NCI-H524 treated with DMSO at 0.1 percent for 48 hours (cell line): ENCODE measurements at regions not wholly inside any gene's neighbourhood (a gene's known extent, or its start where the extent isn't known, plus 50 kb on each side); places are given as distances from the start of the nearest gene placed in this dataset.

ENCODE experiments used
- DNase-seq: peaks from one replicate; lab custom pipeline; 2025; lab: John Stamatoyannopoulos, UW

DNA sequence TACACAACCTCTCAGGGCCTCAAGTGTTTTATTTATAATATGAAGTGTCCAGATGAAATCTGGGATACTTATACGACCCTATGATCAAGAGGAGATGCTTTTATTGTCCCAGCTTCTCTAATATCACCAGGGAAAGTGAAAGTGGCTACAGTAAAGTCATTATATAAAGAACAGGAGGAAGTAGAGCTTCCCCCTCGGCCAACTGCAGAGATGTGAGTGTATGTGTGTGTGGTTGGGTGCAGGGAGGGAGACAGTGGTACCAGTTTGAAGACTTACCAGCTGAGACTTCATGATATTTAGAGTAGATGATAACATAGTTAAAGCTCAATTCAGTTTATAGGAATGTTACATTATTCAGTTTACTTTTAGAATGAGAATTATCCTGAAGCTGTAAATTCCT lies 373.6 kb upstream of the DDI1 start:
- DNase-seq = no peak

DNA sequence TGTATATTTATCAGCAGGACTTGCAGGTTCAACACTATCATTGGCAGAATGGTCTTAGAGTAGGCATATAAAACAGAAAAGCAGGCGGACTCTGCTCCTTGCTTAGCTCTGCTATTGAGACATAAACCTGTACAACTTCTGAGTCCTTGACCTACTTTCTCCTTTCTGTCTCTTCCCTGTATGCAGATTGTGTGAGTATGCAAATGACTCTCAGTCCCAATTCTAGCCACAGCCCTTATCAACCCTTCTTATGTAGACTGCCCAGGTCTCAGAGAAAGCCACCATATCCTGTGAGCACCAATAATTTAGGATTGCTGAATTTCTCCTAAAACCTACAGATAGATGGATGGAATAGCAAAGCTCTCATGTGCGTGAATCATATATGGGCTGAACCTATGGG lies 367.6 kb upstream of the DDI1 start:
- DNase-seq = no peak

DNA sequence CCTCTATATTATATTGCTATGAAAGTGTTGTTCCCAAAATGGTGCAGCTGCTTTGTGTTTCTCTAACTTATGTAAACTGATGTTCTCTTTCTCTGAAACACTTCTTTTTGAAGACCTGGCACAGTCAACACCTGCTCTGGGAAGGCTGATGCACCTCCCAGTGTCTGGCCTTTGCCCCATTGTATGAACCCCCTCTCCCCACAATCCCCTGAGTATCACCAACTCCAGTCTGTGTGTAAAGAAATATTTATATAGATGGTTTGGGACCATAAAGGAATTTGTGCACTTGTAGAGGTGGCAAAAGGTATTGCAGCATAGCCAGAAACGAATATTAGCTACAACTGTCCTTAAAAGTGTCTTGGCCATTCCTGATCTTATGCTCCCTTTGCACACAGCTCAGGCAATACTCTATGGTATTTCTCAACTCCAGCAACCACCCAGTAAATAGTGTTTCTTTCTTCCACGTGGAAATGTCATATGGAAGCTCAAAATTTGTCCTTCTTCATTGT lies 365.2 kb upstream of the DDI1 start:
- no peak for DNase-seq

DNA sequence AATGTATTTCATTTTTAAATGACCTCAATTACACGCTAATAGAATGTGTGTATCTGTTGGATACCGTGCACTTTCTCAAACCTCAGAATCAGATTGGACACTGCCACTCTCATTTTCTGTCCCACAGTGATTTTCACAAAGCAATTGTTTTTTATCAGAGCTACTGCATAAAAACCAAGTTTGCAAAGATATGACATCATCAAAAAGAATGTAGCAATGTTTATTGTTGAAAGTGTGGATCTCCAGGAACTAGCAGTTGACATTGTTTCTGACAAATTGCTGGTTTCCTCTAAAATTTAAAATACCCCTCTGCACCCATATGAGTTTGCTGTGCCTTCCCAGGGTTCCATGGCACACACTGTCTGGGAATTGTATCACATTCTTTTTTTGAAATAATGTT lies 362.7 kb upstream of the DDI1 start:
- no peak for DNase-seq

DNA sequence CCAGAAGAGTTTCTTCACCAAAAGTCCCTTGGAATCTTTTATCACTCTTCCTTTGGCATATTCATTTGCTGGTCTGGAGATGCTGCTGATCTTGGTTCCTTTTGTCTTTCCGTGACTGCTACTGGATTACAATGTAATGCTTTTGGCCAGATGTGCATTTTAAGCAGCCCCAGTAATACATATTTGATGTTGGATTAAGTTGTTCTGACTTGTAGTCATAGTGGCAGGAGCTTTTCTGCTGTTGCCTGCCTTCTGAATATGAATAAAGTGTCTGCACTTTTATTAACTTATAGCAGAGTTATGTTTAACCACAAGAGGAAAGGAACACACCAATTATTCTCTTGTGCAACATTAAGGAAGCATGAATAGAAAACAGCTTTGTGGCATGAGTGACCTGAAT lies 360.0 kb upstream of the DDI1 start:
- DNase-seq = no peak

DNA sequence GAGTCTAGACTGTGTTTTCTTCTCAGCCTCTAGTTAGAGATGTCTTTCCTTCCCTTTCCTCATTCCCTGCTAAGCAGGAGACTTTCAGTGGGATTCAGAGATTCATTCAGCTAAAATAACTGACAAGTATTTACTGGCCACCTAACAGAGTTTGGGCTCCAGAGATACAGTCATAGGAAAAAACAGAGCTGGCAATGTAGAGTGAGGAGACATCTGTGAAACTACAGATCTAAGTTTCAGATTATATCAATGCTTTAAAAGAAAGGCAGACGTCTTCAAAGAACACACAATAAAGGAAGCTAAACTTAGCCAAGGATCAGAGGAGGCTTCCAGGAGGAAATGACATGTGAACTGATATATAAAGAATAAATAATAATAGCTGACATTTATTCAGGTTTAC lies 355.6 kb upstream of the DDI1 start:
- DNase-seq = no peak

DNA sequence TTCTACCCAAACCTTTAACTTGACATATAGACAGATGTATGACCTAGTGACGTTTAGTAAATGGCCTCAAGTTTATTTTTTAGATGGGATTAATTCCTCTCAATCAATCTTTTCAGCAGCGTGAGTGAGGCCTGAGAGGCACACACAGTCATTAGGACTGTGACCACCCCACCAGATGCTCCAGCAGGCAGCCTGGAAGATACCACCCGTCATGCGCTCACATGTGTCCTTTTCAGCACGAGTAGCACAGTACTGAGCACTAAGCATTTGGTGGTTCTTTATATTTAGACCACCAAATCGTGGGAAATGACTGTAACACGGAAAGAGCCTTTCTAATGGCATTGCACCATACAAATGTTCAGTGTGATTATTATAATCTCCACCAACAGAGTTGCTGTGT lies 354.6 kb upstream of the DDI1 start:
- peak; percentile 7 for DNase-seq

DNA sequence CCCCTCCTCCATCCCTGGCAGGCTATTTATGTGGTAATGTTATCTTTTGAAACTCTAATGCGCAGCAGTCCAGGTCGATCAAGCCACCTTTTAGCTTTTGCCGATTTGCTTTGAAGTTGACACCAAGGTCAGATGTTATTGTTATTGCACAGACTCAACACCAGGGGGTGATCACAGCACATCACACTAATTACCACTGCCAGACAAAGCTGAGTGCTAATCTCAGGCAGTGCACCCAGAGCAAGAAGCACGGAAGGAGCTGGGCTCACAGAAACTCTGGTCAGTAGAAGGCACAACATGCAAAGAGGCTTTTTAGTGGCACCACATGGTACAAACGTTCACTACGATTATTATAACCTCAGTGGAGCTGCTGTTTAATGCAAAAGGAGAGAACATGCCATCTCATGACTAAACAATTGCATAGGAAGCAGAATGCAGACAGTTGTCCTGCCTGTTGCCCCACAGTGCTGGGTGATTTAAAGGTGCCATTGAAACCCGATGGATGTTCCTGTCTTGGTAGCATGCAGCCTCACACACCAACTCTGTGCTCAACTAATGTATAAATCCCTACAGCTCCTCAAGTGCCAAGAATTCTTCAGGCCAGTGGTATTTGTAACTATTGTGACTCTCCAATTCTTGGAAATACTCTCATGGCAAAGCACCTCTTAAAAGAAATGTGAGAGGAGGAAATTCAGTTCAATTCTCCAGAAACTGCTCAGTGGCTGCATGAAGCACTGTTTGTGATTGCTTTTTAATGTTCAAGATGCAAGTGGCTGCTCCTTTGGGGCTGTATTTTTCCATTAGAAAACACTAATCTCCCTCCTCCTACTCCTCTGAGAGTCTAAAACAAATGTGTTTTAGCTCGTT lies 353.9 kb upstream of the DDI1 start:
- peak; percentile 45 for DNase-seq

DNA sequence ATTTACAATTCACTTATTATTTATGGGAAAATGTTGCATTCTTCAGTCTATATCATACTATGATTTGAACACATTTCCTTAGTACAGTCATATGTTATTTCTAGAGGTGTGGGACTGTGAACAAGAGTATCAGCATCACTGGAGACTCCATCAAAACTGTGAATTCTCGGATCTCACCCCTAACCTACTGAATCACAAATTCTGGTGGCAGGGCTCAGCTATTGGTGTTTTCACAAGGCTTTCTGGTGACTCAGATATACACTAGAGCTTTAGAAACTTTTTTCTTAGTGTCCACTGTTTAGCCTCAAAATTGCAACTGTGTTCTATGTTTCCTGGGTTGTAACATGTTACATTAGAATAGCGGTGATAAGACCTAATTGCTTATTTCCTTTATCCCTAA lies 352.9 kb upstream of the DDI1 start:
- no peak for DNase-seq

DNA sequence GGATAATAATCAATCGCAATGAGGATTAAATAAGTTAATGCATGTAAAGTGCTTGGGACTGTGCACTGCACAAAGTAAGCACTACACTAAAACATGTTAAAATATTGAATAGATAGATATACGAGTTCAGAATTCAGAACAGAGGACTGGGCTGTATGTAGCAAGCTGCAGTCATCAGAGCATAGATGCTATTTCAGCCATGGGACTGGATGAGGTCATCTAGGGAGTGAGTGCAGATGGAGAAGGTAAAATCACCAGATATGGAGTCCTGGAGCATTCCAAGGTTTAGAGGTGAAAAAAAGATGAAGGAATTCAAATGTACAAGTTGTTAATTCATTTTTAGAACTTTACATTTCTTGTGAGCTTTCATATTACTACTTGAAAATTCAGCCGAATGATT lies 347.5 kb upstream of the DDI1 start:
- no peak for DNase-seq

DNA sequence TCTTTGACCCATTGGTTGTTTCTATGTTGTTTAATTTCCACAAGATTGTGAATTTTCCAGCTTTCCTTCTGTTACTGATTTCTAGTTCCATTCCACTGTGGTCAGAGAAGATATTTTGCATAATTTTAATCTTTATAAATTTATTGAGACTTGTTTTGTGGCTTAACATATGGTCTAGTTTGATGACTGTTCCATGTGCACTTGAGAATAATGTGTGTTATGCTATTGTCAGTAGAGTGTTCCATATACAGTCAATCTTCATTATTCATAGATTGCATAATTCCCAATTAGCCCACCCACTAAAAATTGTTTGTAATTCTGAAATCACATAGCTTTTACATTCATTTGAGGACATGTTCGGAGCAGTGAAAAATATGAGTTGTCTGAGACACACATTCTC lies 346.1 kb upstream of the DDI1 start:
- DNase-seq = no peak

DNA sequence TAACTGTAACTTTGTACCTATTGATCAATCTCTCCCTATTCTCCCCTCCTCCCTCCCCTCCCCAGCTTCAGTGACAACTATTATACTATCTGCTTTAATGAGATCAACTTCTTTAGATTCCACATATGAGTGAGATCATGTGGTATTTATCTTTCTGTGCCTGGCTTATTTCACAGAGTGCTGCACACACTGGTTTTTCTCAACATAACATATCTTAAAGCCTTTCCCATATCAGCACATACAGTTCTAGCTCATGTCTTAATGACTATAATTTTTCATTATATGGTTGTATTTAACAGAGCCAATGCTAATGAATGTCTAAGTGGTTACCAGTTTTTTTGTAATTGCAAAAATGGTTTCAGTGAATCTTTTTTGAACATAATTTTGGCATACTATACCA lies 340.3 kb upstream of the DDI1 start:
- no peak for DNase-seq

DNA sequence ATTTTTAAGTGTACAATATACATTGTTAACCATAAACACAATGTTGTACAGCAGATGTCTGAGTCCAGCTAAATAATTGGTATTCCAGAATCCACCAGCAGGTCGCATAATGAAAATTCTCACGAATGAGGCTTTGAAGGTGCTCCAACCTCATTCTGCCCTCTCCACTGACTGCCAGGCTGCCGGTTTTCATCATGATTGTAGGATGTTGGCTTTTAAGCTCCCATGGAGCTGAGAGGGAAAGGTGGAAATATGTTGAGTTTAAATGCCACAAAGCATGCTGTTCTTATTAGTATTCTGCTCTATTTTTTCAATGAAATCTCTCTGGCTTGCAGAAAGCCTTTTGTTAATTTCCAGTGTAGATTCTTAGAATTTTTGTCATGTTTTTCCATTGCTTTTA lies 337.2 kb upstream of the DDI1 start:
- DNase-seq = no peak

DNA sequence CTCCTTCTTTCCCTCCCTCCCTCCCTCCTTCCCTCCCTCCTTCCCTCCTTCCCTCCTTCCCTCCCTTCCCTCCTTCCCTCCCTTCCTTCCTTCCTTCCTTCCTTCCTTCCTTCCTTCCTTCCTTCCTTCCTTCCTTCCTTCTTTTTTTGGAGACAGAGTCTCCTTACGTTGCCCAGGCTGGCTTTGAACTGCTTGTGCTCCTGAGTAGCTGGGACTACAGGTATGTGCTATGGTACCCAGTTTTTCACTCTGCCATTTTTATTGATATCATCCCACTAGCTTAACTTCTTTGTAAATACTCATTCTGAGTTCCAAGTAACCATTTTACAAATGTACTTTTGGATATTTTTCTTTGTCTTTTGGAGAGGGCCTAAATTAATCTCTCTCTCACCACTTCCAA lies 336.8 kb upstream of the DDI1 start:
- DNase-seq = no peak

DNA sequence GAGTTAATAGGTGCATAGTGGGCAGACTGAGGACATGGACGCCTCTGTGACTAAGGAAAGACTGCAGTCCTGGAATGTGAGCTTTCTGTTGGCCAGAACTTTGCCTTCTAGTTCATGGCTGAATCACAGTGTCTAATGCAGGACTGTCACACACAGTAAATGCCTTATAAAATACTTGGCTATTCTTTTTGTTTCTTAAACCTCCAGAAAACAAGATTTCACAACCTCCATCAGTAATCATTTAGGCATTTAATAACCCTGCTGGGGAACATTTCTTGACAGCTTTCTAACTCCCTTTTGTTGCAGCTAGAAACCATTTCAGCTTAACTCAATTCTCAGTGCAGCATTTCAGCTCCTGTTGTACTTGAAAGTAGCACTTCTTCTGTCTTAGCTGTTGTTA lies 335.8 kb upstream of the DDI1 start:
- no peak for DNase-seq

DNA sequence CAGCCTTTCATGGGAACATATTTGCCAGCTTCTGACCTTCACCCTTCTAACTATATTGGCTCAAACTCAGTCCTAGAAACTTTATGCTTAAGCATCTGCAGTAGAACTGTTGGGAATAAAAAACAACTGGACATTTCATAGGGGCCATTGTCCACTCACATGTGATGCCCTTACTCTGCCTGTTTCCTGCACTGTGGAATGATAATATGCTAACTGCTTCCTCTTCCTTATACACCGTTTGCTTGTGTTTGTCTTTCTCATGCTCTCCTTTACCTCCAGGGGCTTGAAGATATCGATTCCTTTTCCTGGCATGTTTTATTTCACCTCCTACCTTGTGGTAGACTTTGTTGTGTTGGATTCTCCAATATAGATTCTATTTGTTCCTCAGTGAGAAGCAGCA lies 333.0 kb upstream of the DDI1 start:
- DNase-seq = no peak

DNA sequence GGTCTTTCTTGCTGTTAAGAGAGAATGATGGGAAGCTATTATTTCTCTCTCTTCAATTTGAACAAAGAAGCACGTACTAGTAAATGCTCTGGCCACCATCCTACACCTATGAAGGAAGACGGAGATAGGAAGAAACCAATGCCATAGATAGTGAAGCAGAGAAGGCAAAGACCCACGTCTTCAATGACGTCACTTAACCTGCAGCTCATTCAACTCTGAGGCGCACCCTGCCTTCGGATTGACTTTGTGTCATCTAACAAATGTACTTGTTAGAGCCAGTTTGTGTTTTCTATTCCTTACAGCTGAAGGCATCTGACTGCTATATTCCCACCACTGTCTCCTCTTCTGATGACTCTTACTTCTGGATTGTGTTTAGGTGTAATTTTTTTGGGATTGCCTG lies 332.5 kb upstream of the DDI1 start:
- no peak for DNase-seq

DNA sequence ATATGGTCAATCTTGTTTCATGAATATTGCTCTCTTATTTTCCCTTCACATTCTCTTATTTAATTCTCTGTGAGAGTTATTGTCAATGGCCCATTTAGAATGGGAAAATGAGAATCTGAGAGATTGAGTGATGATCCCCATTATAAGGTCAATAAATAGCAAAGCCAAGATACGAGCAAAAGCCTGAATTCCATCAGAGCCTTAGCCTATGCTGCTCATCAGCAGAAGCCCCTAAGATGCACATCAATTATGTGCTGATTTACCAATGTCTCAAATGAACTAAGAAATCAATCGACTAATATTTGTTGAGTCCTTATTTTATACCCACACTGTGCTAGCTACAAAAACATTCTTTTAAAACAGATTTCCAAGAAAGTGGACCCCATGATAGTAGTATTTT lies 330.8 kb upstream of the DDI1 start:
- no peak for DNase-seq

DNA sequence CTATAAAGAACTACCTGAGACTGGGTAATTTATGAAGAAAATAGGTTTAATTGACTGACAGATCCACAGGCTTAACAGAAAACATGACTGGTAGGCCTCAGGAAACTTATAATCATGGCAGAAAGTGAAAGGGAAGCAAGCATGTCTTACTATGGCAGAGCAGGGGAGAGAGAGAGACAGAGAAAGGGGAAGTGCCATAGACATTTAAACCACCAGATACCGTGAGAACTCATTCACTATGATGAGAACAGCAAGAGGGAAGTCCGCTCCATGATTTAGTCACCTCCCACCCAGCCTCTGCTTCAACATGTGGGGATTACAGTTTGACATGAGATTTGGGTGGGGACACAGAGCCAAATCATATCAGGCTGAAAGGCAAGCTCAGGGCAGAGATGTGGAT lies 327.1 kb upstream of the DDI1 start:
- no peak for DNase-seq

DNA sequence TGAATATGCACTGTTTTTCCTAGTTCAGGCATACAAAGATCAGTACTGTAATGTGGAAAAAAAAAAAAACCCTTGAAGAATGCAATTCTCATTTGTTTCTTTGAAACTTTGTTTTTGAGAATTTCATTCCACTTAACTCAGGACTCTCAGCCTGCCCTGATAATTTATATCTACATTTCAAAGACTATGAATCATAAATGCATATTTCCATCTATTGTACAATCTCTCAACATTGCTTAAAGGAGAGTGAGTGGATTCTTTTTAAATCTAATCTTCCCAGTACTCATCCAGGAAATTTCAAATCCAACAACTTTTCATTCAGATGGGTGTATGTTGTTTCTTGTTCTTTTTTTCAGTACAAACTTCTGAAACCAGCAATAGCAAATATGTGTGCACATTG lies 322.2 kb upstream of the DDI1 start:
- DNase-seq = no peak

DNA sequence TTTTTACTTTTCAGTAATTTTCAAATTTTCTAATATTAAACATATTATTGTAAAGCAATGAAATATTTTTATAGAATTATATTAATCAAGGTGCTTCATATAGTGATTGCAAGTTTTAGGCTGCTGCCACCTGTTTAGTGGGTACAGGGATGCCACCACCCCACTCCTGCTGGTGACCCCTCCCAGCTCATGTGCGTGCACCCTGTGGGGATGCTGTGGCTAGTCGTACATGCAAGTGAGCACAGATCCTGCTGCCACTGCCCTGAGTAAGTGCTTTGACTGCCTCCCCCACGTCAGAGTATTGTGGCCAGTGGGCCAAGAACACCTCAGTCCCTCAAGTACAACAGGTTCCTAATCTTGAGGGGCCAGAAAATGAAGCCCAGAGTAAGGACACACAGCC lies 320.1 kb upstream of the DDI1 start:
- no peak for DNase-seq

DNA sequence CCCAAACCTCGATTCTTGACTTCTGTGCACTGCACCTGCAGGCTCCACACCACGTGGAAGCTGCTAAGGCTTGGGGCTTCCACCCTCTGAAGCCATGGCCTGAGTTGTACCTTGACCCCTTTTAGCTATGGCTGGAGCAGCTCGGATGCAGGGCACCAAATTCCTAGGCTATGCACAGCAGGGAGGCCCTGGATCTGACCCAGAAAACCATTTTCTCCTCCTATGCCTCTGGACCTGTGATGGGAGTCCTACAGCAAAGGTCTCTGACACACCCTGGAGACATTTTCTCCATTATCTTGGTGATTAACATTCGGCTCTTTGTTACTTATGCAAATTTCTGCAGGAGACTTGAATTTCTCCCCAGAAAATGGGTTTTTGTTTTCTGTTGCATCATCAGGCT lies 309.2 kb upstream of the DDI1 start:
- no peak for DNase-seq

DNA sequence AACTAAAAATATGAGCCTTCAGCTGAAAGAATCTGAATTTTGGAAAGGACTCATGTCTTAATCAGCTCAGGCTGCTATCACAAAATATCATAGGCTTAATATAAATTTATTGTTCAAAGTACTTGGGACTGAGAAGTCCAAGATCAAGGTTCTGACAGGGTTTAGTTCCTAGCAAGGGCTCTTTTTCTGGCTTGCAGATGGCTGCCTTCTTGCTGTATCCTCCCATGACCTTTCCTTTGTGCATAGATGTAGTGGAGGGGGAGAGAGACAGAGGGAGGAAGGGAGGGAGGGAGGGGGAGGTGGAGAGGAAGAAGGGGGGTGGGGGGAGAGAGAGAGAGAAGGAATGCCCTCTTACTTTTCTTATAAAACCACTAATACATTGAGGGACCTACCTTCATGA lies 306.8 kb upstream of the DDI1 start:
- DNase-seq = no peak
